Ecto neural progenitor cell (in vitro differentiated cells): ENCODE measurements at regions not wholly inside any gene's neighbourhood (a gene's known extent, or its start where the extent isn't known, plus 50 kb on each side); places are given as distances from the start of the nearest gene placed in this dataset.
"Not testable (repeated sequence)": the region's sequence is repeated elsewhere in the genome, so short reads cannot be mapped to it uniquely, and the experiment has no call there.

Source experiments
- DNase-seq: peaks from one replicate; pipeline ENCODE4 v3.0.0-alpha.2; 2018; ENCODE audit warnings: low spot score

DNA sequence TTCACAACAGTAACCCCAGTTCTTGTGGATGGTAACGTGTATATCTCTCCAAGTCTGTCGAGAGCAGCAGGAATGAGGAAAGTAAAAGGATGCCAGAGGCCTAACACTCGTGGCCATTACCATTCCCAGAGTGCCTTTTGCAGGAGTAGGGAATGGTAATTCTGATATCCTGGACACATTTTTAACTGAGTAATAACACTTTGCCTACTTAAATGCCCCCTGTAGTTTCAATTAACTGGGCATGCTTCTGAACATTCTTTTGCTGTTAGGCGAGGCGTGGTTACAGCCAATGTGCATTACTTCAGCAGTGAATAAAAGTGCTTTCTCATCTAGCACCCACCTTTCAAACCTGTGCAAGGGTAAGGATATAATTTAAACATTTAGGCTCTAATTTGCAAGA lies 258.5 kb upstream of the ADGRL2 start:
- DNase-seq: no peak

DNA sequence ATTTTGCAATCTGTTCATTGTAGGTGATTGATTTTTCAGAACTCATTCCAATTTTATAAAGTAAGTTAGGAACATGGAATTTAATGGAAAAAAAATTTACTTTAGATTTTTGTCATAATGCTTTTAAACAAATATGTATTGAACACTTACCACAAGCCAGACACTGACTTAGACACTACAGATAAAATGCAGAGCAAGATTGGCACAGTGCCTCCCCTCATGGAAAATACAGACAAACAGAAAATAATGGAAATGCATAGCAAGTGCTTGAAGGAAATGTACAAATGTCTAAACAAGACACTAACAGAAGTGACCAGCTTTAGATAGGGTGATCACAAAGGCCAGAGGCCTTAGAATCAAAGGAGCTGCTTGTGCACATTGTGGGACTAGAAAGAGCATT lies 260.5 kb upstream of the ADGRL2 start:
- no peak for DNase-seq

DNA sequence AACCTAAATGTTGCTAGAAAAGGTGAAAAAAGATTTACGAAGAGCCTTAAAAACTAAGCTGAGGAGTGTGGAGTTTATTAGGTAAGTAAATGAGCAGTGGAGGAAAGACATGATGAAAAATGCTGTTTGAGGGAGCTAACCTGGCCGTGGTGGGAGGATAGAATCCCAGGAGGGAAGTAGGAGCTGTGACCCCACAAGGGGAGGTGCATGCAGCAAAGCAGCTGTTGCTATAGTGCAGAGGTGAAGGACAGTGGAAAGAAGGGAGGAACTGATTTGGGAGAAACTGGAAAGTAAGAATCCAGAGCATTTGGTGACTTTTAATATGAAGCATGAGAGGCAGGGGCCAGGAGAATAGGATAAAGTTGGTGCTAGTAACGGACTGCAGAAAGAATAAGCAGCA lies 271.7 kb upstream of the ADGRL2 start:
- no peak for DNase-seq

DNA sequence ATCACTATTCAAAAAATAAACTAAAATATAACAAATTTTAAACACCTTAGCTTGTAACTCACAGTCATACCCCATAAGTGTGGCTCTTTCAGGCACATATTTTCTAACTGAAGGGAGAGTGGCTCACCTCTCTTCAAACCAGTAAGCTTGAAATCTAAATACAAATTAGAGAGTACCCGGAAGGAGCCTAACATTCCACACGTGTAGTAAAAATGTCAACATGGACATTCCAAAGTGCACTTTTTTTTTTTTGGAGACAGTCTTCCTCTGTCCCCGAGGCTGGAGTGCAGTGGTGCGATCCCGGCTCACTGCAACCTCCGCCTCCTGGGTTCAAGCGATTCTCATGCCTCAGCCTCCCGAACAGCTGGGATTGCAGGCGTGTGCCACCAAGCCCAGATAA lies 275.6 kb upstream of the ADGRL2 start:
- DNase-seq: no peak

DNA sequence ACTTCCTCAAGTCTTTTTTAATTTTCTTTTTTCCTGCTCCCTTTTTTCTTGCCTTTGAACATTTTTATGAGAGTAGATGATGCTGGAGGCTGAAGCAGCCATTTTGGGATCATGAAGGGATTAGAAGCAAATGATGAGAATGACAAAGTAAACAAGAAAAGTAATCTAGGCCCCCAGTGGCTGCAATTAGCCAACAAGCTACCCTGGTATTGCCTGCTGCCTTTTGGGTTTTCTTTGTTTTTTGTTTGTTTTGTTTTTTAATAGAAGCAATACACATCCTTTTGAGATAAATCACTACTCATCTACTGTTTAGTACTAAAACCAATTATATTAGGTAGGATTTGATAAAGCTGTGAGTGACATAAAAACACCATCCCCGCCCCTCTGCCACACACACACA lies 280.7 kb upstream of the ADGRL2 start:
- no peak for DNase-seq

DNA sequence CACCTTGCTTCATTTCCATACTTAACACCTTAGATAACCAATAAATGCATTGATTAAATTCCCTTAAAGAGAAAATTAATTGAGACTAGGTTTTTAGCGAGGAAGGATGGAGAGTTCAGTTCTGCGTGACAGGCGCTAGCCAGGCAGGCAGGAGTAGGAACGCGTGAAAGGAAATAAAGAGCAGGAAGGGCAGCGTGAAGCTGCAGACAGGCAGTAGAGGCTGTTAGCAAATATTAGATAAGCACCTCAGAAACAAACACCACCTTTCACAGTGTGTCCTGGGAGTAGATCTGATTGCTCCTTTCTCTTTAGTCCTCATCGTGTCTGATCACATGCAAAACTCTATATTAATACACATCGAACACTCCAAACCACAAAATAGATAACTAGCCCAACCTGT lies 282.7 kb upstream of the ADGRL2 start:
- no peak for DNase-seq

DNA sequence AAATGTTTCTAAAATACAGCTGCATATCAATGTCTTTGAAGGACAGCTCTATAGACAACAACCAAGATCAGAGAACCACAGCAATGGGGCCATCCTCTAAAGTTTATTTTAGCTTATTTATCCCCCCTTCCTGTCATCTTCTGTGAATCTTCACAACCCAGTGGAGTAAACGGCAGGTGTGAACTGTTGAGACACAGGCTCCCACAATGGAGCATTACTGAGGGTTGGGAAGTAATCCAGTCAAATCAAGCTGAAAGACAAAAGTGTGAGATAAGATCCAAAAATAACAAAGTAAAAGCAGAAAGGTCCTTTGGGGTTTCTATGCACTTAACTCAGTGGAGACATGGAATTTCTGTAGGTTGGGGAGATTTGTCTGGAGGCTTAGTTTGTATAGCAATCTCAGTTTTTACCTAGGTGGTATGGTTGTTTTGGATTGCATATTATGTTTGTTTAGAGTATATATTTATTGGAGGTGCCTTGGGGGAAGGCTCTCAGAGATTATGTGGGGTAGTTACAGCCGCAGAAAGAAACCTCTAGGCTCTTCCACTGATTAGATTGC lies 286.9 kb upstream of the ADGRL2 start:
- DNase-seq: no peak

DNA sequence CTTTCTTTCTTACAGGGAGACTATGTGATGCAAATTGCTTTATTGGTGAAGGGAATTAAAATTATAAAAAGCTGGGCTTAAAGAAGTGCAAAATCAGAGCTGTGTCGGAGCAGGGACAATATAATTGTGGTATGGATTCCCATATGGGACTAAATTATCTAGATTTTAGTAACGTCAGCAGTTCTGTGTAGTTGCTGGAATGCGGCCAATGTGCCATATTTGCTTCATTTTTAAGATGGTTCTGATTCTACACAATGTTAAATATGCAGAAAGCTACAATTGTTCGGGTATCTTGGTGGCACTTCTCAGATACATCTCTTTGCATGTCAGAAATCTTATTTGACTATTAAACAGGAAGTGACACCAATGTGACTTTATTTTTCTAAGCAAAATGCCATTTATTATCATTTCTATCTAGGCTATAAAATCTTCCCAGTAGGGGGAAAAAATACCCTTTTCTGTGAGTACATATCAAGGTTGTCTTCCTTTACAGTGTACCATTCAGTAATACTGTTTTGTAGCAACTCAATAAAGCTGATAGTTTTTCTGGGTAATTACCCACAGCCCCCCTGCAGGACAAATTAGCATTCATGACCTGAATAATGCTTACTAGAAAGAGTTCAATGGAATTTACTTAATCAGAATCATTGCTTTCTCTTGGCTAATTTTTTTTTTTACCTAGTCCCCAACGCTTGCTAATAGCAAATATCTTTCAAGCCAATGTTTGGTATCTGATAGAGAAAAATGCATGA lies 288.3 kb upstream of the ADGRL2 start:
- DNase-seq: no peak

DNA sequence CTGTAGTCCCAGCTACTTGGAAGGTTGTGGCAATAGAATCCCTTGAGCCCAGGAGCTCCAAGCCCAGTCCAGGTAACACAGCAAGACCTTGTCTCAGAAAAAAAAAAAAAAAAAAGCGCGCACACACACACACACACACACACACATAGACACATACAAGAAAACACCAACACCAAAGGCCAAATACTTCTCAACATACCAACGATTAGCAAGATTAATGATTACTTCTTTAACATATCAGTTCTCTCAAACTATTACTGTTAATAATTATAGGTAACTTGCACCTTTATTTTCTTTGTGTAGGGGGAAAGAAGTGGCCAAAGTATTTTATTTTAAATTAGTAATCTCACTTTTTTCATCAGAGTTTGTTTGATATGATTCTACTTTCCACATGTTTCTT lies 289.5 kb upstream of the ADGRL2 start:
- no peak for DNase-seq

DNA sequence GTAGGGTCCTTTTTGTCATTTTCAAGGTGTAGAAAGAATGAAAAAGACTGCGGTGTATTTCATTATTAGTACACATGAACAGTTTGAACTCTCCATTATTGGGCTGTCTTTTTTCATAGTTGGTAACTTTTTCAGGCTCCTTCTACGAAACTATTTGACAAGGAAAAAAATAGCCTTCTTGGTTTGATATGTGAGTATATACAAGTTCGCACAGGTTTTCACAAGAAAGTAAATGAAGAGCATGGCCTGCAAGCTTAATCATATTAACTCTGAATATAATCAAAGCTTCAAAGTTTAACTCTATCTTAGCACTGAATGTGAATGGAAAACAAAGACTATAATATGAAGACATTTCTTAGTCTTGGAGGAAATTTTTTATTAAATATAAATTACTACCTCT lies 290.0 kb upstream of the ADGRL2 start:
- no peak for DNase-seq

DNA sequence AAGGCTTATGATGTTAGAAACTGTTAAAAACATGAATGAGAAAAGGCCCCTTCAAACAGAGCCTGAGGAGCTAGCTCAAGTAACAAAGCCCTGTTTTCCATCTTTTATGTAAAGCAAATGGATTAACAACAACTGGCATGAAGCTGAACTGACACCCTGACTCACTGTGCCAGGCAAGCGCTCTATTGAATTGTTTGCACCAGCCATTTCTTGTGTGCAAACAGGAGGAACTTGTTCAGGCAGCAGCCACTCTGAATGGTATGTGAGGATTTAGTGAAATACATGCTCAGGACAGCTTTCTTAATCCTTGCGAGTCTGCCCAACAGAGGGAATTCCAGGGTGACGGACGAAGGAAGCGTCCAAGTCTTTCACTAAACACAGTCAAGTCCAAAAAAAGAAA lies 291.1 kb upstream of the ADGRL2 start:
- DNase-seq: peak; percentile 58

DNA sequence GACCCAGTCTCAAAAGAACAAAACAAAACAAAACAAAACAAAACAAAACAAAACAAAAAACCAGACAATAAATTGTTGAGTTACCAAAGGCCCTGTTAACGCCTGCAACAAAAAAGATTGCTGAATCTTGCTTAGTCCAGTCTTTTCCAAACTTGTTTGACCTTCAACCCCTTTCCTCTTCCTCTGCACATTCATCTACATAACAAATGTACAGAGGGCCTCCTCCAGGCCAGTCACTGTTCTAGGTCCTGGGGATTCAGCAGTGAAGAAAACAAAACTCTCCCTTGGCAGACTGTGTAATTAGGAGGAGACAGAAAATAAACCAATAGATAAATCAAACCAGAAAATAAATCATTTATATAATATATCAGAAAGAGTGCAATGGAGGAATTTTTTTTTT lies 294.0 kb upstream of the ADGRL2 start:
- no peak for DNase-seq

DNA sequence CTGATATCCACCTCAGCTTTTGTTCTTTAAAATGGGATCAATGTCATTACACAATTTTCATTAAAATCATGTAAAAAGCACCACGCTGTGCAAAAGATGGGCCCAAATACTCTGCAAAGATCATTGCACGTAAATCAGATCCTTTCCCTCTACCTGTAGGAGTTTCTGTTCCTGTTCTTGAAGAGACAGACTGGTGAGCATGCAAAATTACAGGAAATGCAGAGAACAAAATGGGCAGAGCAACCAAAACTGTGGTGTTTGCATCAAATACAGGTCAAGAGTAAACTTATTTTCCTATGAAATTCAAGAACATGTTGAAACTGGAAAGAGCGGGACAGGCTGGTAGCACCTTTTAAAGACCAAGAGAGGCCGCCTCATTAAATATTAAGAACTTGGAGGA lies 294.9 kb upstream of the ADGRL2 start:
- no peak for DNase-seq

DNA sequence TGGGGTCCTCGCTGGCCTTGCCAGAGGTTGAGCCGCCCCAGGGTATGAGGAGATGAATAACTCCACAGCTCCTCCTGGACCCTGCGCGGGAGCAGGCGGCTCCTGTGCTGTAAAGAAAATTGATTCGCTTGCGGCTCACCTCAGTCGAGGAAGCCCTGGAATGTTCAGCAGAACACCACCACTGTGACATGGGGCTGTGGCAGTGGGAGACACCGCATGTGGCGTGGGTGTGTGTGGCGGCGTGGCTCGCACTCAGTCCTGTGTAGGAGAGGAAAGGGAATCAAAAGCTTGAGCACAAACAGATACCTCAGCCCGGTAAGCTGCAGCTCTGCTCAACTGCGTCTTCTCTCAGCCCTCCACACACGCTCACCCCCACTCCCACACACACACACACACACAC lies 295.9 kb upstream of the ADGRL2 start:
- not testable (repeated sequence) for DNase-seq

DNA sequence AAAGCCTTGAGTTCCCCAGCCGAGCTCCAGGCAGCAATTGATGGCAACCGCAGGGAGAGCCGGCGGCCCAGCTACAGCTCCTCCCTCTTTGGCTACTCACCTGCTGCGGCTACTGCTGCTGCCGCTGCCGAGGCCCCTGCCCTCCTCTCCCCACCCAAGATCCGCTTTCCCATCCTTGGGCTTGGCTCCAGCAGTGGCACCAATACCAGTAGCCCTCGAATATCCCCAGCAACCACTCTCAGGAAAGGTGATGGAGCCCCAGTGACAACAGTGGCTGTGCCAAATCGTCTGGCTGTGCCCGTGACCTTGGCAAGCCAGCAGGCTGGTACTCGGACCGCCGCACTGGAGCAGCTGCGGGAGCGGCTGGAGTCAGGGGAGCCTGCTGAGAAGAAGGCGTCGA lies 298.0 kb upstream of the ADGRL2 start:
- not testable (repeated sequence) for DNase-seq

DNA sequence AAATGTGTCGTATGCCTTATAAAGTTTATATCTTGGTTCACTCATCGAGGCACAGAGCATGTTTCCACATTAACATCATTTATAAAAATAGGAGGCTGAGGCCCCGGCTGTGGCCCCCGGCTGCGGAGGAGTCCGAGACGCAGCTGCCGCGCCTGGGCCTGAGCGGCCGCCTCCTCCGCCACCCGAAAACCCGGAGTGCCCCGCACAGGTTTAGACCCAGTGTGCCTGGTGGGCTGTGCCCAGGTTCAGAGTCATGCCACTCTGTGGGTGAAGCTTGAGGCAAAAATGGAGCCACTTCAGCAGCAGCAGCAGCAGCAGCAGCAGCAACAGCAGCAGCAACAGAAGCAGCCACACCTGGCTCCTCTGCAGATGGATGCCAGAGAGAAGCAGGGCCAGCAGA lies 299.2 kb upstream of the ADGRL2 start:
- not testable (repeated sequence) for DNase-seq

DNA sequence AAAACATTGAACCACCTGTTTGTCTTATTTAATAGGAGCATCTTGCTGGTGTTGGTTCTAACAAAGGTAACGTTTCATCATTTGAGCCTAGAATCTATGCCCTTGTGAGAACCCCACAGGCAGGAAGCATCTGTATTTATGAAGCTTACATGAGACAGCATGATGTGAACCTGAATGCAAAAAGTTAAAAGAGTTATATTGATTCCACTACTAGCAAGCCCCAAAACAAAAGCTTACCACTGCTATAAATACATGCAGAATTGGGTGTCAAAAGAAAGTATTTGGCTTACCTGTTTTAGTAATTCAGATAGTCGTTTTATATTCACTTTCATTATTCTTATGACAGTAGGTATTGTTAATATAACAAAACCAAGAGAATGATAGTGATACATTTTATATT lies 301.2 kb upstream of the ADGRL2 start:
- DNase-seq: no peak

DNA sequence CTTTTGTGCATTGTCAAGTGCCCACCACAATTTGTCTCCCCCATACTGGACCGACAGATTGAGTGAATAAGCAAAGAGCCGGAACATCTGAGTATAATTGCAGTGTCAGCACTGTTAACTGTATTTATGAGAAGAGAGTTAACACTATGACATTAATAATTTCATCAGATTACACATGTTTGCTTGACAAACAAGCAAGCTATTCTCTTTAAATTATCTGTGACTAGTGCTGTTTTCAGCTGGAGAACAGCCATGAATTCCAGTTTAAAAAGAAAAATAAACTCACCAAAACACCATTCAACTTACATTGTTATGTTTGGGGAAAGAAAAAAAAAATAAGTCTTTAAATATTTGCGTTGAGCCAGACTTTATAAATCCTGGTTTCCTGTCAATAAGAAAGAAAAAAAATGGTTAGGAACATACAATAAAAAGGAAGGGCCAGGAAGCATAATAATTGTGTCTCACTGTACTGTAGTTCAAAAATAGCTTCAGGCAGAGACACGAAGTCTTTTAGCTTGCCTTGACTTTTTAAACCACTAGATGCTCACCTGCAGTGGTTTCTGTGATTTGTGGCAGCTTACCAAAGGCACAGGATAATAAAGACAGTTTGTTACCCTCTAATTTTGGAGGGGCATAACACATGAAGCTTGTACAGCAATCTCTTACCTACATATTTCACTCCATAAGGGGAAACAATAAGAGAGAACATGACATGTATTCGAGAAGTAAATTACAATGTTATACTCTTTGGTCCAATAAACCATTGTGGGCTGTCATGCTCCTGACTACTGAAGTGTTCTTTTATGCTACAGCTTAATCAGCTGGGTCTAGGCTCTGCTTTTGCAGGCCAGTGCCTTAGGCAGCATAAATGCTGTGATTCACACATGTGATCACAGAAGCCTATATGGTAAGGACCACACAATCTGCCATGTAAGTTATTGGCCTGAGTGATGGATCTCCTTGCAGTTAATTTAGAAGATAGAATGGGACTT lies 302.0 kb upstream of the ADGRL2 start:
- DNase-seq: no peak

DNA sequence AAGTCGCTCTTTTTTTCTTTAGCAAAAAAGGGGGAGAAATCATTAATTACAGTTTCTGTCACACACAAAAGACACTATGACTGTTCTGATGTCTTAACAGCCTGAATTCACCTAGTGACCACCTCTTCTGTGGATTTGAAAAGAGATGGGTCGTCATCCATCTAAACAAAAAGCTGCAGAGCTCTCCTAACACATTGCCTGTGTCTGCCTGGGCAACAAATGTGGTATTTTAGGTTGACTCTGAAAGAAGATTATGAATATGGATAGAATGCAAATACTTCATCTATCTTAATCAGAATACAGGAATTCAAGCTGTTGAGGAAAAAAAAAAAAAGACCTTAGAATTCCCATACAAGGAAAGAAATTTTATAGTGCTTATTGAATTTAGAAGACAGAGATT lies 304.4 kb upstream of the ADGRL2 start:
- DNase-seq: no peak

DNA sequence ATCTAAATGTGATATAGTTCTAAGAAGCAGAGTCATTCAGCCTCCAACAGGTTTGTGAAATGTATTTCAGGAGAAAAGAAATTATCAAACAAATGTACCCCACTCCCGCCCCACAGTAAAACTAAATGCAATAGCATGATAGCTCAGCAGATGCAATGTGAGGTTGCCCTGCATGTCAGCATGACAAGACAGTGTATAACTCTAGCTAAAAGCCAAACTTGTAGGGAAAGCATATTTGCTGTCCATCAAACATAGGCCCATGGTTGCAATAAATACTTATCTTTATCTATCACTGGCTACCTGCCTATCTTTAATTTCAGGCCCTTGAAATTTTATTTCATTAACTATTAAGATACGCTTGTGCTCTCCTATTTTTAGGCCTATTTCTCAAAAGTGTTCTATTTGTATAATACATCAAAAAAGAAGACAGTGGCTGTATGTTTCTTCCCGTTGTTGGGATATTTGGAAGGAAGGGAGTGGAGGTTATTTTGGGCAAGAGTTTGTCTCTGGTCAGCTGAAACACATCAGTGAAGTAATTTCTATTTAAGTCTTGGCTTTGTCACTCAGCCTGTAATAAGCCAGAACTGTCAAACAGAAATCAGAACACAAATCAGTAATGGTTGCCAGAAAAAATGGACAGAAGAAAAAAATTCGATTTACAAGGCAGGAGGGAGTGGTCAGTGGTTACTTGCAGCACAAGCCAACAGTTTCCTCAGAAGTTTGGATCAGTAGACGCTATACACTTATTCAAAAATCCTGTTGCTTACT lies 307.4 kb upstream of the ADGRL2 start:
- no peak for DNase-seq

DNA sequence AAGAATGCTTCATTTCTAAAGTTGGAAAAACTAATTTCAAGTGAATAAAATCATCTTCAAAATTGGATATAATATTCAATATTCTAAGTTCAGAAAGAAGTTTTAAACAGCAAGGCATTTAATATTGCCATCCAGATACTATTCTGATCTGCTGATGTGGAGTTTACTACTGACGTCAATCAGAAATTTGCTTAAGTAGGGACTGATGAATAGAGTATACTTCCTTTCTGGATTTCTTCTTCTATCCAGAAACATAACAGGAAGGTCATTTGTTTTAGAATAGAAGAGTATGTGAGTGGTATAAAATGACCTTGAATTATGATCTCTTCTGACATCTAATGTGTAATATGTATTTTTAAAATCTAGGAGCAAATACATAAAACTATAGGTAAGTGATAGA lies 308.1 kb upstream of the ADGRL2 start:
- DNase-seq: no peak

DNA sequence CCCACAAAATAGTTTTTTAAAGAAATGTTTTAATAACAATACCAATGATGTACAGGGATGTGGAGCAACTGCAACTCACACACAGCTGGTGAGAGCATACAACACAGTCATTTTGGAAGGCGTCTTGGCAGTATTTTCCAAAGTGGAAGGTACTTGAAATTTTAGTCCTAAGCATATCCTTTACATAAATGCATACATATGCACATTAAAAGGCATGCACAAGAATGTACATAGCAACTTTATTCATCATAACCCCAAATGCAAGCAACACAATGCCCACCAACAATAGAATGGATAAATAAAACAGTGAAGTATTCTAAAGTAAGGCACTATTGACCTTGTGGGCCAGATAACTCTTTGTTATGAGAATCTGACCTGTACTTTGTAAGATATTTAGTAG lies 310.1 kb upstream of the ADGRL2 start:
- DNase-seq: no peak
